ENCODE measurements at regions not wholly inside any gene's neighbourhood (a gene's known extent, or its start where the extent isn't known, plus 50 kb on each side); places are given as distances from the start of the nearest gene placed in this dataset.

- ATAC-seq (replicated peaks in 1 of 2) (no peak), DNase-seq (no peak)
- Mint-ChIP-seq H3K27ac (no peak overlapping the region), H3K9me3 (peaks cover 2% of the 10 kb centered on the region in 2 donors), H3K27me3 (ENCODE audit: low read depth) (peaks cover 8% of the 10 kb centered on the region), H3K4me3 (no peak overlapping the region), H3K36me3 (ENCODE audit: insufficient read depth in 2 of 2) (no peaks in the 10 kb centered on the region), H3K4me1 (ENCODE audit: low read depth) (no peaks in the 10 kb centered on the region)
Observed at GRCh38 chr12:115849262-115849943, 428.1 kb downstream of the MED13L start.

GRCh38 chr12:115847398-115847797 lies 430.1 kb downstream of the MED13L start:
- H3K4me3 Mint-ChIP-seq, result no peak overlapping the region
- H3K27ac Mint-ChIP-seq, result no peak overlapping the region
- no peak for ATAC-seq (replicated peaks in 1 of 2)

GRCh38 chr12:115846516-115846915 lies 431.0 kb downstream of the MED13L start:
- peaks cover 2% of the 10 kb centered on the region in 2 donors for H3K9me3 Mint-ChIP-seq
- DNase-seq, result no peak
- no peaks in the 10 kb centered on the region for H3K4me1 Mint-ChIP-seq (ENCODE audit: low read depth)
- no peak for ATAC-seq (replicated peaks in 1 of 2)
- H3K36me3 Mint-ChIP-seq (ENCODE audit: insufficient read depth in 2 of 2), result no peaks in the 10 kb centered on the region
- no peak overlapping the region for H3K27ac Mint-ChIP-seq
- peaks cover 8% of the 10 kb centered on the region for H3K27me3 Mint-ChIP-seq (ENCODE audit: low read depth)
- no peak overlapping the region for H3K4me3 Mint-ChIP-seq

More at GRCh38 chr12:115847398-115847797, 430.1 kb downstream of the MED13L start:
- Mint-ChIP-seq H3K36me3 (ENCODE audit: insufficient read depth in 2 of 2) (no peaks in the 10 kb centered on the region), H3K27me3 (ENCODE audit: low read depth) (peaks cover 8% of the 10 kb centered on the region), H3K9me3 (peaks cover 2% of the 10 kb centered on the region in 2 donors), H3K4me1 (ENCODE audit: low read depth) (no peaks in the 10 kb centered on the region)
- no peak for DNase-seq

GRCh38 chr12:115840159-115840558 lies 437.3 kb downstream of the MED13L start:
- no peak for ATAC-seq (replicated peaks in 1 of 2)
- Mint-ChIP-seq H3K4me3 (no peak overlapping the region), H3K4me1 (ENCODE audit: low read depth) (no peaks in the 10 kb centered on the region), H3K27me3 (ENCODE audit: low read depth) (no peaks in the 10 kb centered on the region), H3K36me3 (ENCODE audit: insufficient read depth in 2 of 2) (no peaks in the 10 kb centered on the region), H3K9me3 (no peaks in the 10 kb centered on the region), H3K27ac (no peak overlapping the region)
- DNase-seq, result no peak

GRCh38 chr12:115838952-115839351 lies 438.5 kb downstream of the MED13L start:
- Mint-ChIP-seq H3K36me3 (ENCODE audit: insufficient read depth in 2 of 2) (no peaks in the 10 kb centered on the region), H3K27me3 (ENCODE audit: low read depth) (no peaks in the 10 kb centered on the region), H3K27ac (no peak overlapping the region), H3K4me1 (ENCODE audit: low read depth) (no peaks in the 10 kb centered on the region), H3K9me3 (no peaks in the 10 kb centered on the region), H3K4me3 (no peak overlapping the region)
- DNase-seq, result no peak
- ATAC-seq (replicated peaks in 1 of 2), result no peak

GRCh38 chr12:115837220-115837619 lies 440.3 kb downstream of the MED13L start:
- H3K4me3 Mint-ChIP-seq, result no peak overlapping the region
- ATAC-seq (replicated peaks in 1 of 2) (no peak), DNase-seq (no peak)
- no peaks in the 10 kb centered on the region for H3K9me3 Mint-ChIP-seq
- no peaks in the 10 kb centered on the region for H3K27me3 Mint-ChIP-seq (ENCODE audit: low read depth)
- H3K4me1 Mint-ChIP-seq (ENCODE audit: low read depth), result no peaks in the 10 kb centered on the region
- H3K27ac Mint-ChIP-seq, result no peak overlapping the region
- no peaks in the 10 kb centered on the region for H3K36me3 Mint-ChIP-seq (ENCODE audit: insufficient read depth in 2 of 2)

GRCh38 chr12:115835445-115835844 lies 442.0 kb downstream of the MED13L start:
- H3K36me3 Mint-ChIP-seq (ENCODE audit: insufficient read depth in 2 of 2), result no peaks in the 10 kb centered on the region
- no peaks in the 10 kb centered on the region for H3K27me3 Mint-ChIP-seq (ENCODE audit: low read depth)
- H3K9me3 Mint-ChIP-seq, result no peaks in the 10 kb centered on the region
- ATAC-seq (replicated peaks in 1 of 2) (no peak), DNase-seq (no peak)
- no peak overlapping the region for H3K27ac Mint-ChIP-seq
- H3K4me3 Mint-ChIP-seq, result no peak overlapping the region
- H3K4me1 Mint-ChIP-seq (ENCODE audit: low read depth), result no peaks in the 10 kb centered on the region

GRCh38 chr12:115833704-115834103 lies 443.8 kb downstream of the MED13L start:
- no peak for DNase-seq
- Mint-ChIP-seq H3K36me3 (ENCODE audit: insufficient read depth in 2 of 2) (no peaks in the 10 kb centered on the region), H3K4me3 (no peak overlapping the region)

GRCh38 chr12:115830633-115831032 lies 446.9 kb downstream of the MED13L start:
- H3K27me3 Mint-ChIP-seq (ENCODE audit: low read depth), result no peaks in the 10 kb centered on the region
- H3K4me1 Mint-ChIP-seq (ENCODE audit: low read depth), result no peaks in the 10 kb centered on the region
- DNase-seq (no peak), ATAC-seq (replicated peaks in 1 of 2) (no peak)
- H3K36me3 Mint-ChIP-seq (ENCODE audit: insufficient read depth in 2 of 2), result no peaks in the 10 kb centered on the region
- H3K9me3 Mint-ChIP-seq, result no peaks in the 10 kb centered on the region
- no peak overlapping the region for H3K4me3 Mint-ChIP-seq
- H3K27ac Mint-ChIP-seq, result no peak overlapping the region

More at GRCh38 chr12:115833704-115834103, 443.8 kb downstream of the MED13L start:
- H3K9me3 Mint-ChIP-seq, result no peaks in the 10 kb centered on the region
- H3K27ac Mint-ChIP-seq, result no peak overlapping the region
- ATAC-seq (replicated peaks in 1 of 2), result no peak
- no peaks in the 10 kb centered on the region for H3K4me1 Mint-ChIP-seq (ENCODE audit: low read depth)
- no peaks in the 10 kb centered on the region for H3K27me3 Mint-ChIP-seq (ENCODE audit: low read depth)

GRCh38 chr12:115830070-115830469 lies 447.4 kb downstream of the MED13L start:
- no peak for ATAC-seq (replicated peaks in 1 of 2)
- no peak for DNase-seq
- no peaks in the 10 kb centered on the region for H3K9me3 Mint-ChIP-seq
- H3K27ac Mint-ChIP-seq, result peak overlapping the region; percentile 44
- H3K27me3 Mint-ChIP-seq (ENCODE audit: low read depth), result no peaks in the 10 kb centered on the region
- no peak overlapping the region for H3K4me3 Mint-ChIP-seq
- no peaks in the 10 kb centered on the region for H3K36me3 Mint-ChIP-seq (ENCODE audit: insufficient read depth in 2 of 2)
- no peaks in the 10 kb centered on the region for H3K4me1 Mint-ChIP-seq (ENCODE audit: low read depth)

GRCh38 chr12:115828168-115828567 lies 449.3 kb downstream of the MED13L start:
- Mint-ChIP-seq H3K36me3 (ENCODE audit: insufficient read depth in 2 of 2) (no peaks in the 10 kb centered on the region), H3K27me3 (ENCODE audit: low read depth) (no peaks in the 10 kb centered on the region), H3K27ac (no peak overlapping the region), H3K9me3 (no peaks in the 10 kb centered on the region), H3K4me1 (ENCODE audit: low read depth) (no peaks in the 10 kb centered on the region), H3K4me3 (no peak overlapping the region)
- no peak for ATAC-seq (replicated peaks in 1 of 2)
- DNase-seq, result no peak

- DNase-seq (no peak), ATAC-seq (replicated peaks in 1 of 2) (no peak)
- no peaks in the 10 kb centered on the region for H3K36me3 Mint-ChIP-seq (ENCODE audit: insufficient read depth in 2 of 2)
- H3K4me1 Mint-ChIP-seq (ENCODE audit: low read depth), result no peaks in the 10 kb centered on the region
- H3K4me3 Mint-ChIP-seq, result no peak overlapping the region
- no peak overlapping the region for H3K27ac Mint-ChIP-seq
- no peaks in the 10 kb centered on the region for H3K9me3 Mint-ChIP-seq
- H3K27me3 Mint-ChIP-seq (ENCODE audit: low read depth), result peaks cover 6% of the 10 kb centered on the region
Observed at GRCh38 chr12:115824936-115825602, 452.4 kb downstream of the MED13L start.

- Mint-ChIP-seq H3K9me3 (no peaks in the 10 kb centered on the region), H3K4me3 (no peak overlapping the region), H3K27me3 (ENCODE audit: low read depth) (peaks cover 6% of the 10 kb centered on the region), H3K4me1 (ENCODE audit: low read depth) (no peaks in the 10 kb centered on the region), H3K27ac (no peak overlapping the region), H3K36me3 (ENCODE audit: insufficient read depth in 2 of 2) (no peaks in the 10 kb centered on the region)
- ATAC-seq (replicated peaks in 1 of 2) (no peak), DNase-seq (no peak)
Observed at GRCh38 chr12:115823635-115824034, 453.9 kb downstream of the MED13L start.

GRCh38 chr12:115820656-115821055 lies 456.8 kb downstream of the MED13L start:
- DNase-seq, result no peak
- Mint-ChIP-seq H3K4me1 (ENCODE audit: low read depth) (no peaks in the 10 kb centered on the region), H3K36me3 (ENCODE audit: insufficient read depth in 2 of 2) (no peaks in the 10 kb centered on the region), H3K27me3 (ENCODE audit: low read depth) (peaks cover 6% of the 10 kb centered on the region), H3K4me3 (no peak overlapping the region), H3K9me3 (no peaks in the 10 kb centered on the region), H3K27ac (no peak overlapping the region)
- ATAC-seq (replicated peaks in 1 of 2), result no peak
